GM10248 (cell line): ENCODE measurements at regions not wholly inside any gene's neighbourhood (a gene's known extent, or its start where the extent isn't known, plus 50 kb on each side); places are given as distances from the start of the nearest gene placed in this dataset.

Source experiments
- CTCF ChIA-PET: fragments of 300-600 bp; sonication (Branson Sonifier 250); formaldehyde crosslinking; extraction: SDS; loops from one replicate; lab custom pipeline; 2021; ENCODE audit warnings: antibody characterized with exemption; lab: Yijun Ruan, JAX
- POLR2A ChIA-PET: fragments of 350-650 bp; sonication (Branson Sonifier 250); formaldehyde crosslinking; extraction: SDS; loops from one replicate; lab custom pipeline; 2020; ENCODE audit warnings: antibody characterized with exemption; lab: Yijun Ruan, JAX
- DNase-seq: peaks from one replicate; pipeline ENCODE4 v3.0.0; 2012; ENCODE audit errors: extremely low spot score
- CTCF ChIP-seq: IDR thresholded peaks from 2 replicates; pipeline ENCODE4 v1.5.1; 2012; ENCODE audit warnings: mild to moderate bottlenecking, low read depth; ENCODE audit errors: extremely low read depth, missing control alignments, control extremely low read depth

- ChIA-PET POLR2A (interaction anchor here (0.6 kb wide), 1 partner anchor 15 kb away, joined by 4 read pairs; no protein-coding TSS in a partner anchor), CTCF (interaction anchor here (1.1 to 1.4 kb wide), 2 partner anchors 13 to 25 kb away, joined by 3 to 5 read pairs; no protein-coding TSS in a partner anchor)
- DNase-seq = no peak
- no peak for TF ChIP-seq CTCF
Observed at GRCh38 chr6:41487860-41488432, 58.2 kb upstream of the FOXP4 start.

- POLR2A ChIA-PET = interaction anchor here (0.6 kb wide), 1 partner anchor 15 kb away, joined by 4 read pairs; no protein-coding TSS in a partner anchor
- TF ChIP-seq CTCF = no peak
- DNase-seq = peak; percentile 70
- CTCF ChIA-PET = interaction anchor here (1.1 to 1.2 kb wide), 2 partner anchors 13 to 25 kb away, joined by 3 read pairs; no protein-coding TSS in a partner anchor
Observed at GRCh38 chr6:41488433-41489119, 57.6 kb upstream of the FOXP4 start.

- TF ChIP-seq CTCF = no peak
- CTCF ChIA-PET = interaction anchor here (1.1 to 1.9 kb wide), 3 partner anchors 14 to 50 kb away, joined by 3 read pairs; no protein-coding TSS in a partner anchor
- POLR2A ChIA-PET = no interaction called here
- DNase-seq = no peak
Observed at GRCh38 chr6:41489120-41489851, 56.9 kb upstream of the FOXP4 start.

- DNase-seq = no peak
- ChIA-PET POLR2A (no interaction called here), CTCF (interaction anchor here (0.9 to 1.2 kb wide), 2 partner anchors 19 to 37 kb away, joined by 3 read pairs; no protein-coding TSS in a partner anchor)
- TF ChIP-seq CTCF = no peak
Observed at GRCh38 chr6:41492261-41492891, 53.8 kb upstream of the FOXP4 start.

GRCh38 chr6:41494212-41495110 lies 51.7 kb upstream of the FOXP4 start:
- DNase-seq = no peak
- TF ChIP-seq CTCF = no peak
- ChIA-PET POLR2A (no interaction called here), CTCF (interaction anchor here (1.0 to 1.5 kb wide), 3 partner anchors 10 to 34 kb away, joined by 3 to 6 read pairs (median 4); no protein-coding TSS in a partner anchor)
